HG03108 (cell line): ENCODE measurements at regions not wholly inside any gene's neighbourhood (a gene's known extent, or its start where the extent isn't known, plus 50 kb on each side); places are given as distances from the start of the nearest gene placed in this dataset.

Experiments used
- ATAC-seq: cut with Tn5 transposase; IDR thresholded peaks from one replicate; pipeline ENCODE4 v1.9.1; 2021; ENCODE audit warnings: moderate library complexity; ENCODE audit not compliant: unreplicated experiment

DNA sequence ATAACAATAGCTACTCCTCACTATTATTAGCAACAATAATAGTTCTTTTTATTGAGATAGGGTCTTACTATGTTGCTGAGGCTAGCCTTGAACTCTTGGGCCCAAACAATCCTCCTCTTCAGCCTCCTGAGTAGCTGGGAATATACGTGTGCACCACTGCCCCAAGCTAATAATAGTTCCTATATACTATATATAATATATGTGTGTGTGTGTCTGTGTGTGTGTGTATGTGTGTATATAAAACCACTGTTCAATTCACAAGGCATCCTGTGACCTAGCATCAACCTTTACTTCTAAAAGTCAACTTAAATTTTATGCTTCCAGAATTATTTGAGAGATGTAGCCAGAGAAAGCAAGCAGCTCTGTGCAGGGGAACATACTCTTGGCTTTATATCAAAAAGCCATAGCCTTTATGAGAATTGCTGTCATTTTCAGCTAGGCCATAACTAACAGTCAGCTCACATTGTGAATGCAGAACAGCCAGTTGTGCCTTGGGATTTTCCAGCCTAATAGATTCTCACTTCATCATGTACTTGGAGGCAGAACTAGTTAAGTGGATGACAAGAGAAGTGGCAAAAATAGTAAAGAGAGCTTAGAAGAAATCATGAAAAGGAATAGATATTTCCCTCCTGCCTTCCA, 665.5 kb downstream of the NYAP2 start:
- ATAC-seq, result no peak

DNA sequence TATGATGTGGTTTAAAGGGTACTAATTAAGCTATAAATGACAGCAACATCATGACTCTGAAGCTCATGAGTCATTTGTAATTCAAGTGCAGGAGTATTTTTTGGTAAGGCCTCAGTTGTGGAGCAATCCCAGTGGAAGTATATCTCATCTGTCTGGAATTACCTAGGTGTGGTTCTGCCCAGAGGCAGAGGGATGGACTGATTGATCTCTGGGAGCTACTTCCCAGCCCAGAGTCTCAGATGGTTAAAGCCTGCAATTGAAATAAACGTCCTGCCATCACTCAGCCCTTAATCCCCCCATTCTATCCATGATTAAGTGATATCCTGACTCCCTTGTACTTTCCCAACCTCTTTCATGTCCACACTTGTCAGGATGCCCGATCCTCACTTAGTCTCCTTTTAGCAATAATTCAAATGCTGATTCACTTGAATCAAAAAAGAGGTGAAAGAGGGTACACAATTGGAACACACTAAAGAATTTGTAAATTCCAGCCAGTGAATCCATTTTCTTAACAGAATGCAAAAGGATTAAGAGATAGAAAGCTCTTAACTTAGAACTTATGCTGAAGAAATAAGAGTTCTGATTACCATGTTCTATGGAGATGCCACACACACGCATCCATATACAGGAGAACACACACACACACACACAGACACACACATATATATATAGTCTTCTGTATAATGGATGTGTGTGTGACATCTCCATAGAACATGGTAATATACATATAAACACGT, 664.4 kb downstream of the NYAP2 start:
- ATAC-seq, result no peak

DNA sequence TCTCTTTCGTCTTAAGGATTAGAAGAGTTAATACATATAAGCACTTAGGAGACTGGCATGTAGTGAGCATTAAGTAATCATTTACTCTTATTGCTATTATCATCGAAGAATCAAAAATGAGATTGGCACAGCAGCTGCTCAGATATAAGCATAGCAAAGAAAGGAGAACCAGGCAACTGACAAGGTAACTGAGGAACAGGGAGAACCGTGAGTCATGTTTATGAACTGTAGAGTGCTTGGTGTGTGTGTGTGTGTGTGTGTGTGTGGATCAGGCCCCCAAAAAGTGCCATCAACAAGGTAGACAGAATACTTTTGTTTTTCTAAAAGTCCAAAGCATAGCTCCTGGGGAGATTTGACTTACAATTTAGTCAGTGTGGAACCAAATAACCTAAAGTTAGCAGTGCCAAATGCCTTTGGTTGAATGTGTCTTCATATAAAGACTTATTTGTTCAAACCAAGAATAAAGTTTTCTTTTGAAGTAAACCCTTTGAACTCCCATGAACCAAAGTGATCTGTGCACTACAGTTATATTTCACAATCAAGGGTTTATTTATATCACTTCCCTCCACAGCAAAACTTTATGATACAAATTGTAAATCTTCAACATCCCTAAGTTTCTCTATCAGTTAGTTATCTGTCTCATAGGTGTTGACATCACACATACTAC, 660.6 kb downstream of the NYAP2 start:
- ATAC-seq, result no peak

DNA sequence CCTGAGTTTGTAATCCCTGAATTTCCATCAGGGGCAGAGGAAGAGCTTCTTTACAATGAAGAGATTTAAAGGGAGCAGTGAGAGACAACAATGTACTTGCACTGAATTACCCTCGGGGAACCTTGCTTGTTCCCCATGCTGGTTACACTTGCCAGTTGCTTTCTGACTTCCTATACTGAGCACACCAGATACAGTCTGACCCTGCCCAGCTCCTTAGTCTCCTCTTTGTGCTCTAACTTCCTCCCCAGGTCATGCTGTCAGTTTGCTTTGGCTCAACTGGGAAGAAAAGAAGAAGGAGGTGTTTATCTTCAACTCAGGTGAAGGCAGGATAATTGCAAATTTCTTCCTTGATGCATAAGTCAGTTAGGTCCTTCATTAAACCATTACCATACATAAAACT, 658.4 kb downstream of the NYAP2 start:
- ATAC-seq, result no peak

DNA sequence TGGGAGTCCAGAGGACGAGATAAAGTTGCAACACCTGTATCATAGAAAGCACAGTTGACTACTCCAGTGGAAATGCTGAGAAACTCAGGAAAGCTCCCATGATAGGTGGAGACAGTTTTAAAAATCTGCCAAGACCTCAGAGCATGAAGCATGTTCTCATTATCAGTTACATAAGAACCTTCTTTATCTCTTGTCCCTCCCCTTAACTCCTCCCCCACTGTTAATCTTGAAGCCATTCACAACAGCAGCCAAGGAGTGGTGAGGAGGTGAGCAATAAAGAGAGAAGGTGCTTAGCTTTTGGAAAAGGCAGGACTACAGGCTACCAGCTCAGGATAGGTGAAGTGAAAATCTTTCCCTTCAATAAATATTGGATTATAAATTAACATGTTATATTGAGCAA, 657.9 kb downstream of the NYAP2 start:
- no peak for ATAC-seq

DNA sequence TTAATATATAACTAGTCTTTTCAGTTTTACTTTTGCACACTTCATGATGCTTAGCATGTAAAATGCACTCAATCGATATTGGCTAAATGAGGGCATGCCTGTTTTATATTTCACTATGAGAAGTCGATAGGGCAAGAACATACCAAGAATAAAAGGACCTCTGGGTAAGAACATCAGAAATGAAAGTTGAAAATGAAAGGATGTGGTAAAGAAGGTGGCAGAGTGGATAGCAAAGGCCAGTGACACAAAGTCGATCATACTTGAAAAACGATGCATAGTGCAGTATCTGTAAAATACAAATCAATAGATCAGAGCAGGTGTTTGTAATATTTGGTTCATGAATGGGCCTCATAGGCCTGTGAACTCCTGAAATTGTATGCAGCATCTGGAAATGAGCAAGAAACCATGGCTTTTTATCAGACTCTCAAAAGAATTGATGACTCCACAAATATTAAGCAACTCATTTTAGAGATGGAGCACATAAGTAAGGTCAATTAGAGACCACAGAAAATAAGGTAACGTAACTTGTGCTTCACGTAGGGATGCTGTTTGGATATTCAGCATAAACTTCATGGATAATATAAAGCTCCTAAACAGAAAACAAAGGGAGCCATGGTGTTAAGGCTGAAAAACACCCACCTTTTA, 653.4 kb downstream of the NYAP2 start:
- ATAC-seq, result no peak

DNA sequence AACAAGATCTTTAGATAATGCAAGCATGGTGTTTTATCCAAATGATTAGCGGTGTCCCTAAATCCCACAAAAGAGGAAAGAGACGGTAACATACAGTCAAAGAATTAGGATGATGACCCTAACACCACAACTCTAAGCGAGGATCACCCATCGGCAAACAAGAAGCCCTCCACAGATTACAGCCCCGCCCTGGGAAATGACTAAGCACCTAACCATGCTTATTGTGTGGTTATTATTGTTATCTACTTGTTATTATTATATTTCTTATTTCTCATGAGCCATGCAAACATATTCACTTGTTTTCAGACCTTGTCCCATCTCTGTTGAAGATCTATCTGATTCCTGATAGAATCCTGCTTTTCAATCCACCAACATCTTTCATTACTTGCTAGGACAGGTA, 651.3 kb downstream of the NYAP2 start:
- no peak for ATAC-seq

DNA sequence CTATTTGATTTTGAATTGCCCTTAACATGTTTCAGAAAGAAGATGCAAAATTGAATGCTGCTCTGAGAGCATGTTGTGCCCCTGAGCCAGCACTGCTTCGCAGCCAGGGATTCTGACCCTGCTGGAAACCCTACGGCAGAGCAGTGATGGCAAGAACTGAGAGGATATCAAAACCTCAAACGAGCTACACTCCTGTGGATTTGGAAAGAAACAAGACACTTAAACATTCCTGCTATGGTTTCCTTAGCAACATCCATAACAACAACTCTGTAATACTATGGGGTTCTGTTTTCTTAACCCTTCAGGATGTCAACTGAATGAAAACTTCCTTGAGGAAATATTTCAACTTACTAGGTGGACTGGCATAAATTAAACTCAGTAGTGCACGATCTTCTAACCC, 649.1 kb downstream of the NYAP2 start:
- ATAC-seq, result no peak

DNA sequence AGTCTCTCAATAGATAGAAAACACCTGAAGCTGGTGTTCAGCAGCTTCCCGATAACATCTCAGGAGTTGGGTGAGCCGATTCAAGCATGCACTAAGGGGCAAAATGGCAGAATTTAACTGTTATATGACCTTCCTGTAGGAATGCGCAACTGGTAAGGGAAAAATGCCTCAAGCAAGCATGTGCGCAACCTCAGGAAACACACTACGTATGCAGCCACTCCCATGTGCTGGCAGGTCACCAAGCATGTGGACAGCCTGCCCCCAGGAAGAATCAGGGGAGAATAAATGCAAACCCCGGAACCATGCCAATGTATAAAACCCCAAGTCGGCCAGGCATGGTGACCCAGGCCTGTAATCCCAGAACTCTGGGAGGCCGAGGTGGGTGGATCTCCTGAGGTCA, 645.6 kb downstream of the NYAP2 start:
- ATAC-seq, result no peak

DNA sequence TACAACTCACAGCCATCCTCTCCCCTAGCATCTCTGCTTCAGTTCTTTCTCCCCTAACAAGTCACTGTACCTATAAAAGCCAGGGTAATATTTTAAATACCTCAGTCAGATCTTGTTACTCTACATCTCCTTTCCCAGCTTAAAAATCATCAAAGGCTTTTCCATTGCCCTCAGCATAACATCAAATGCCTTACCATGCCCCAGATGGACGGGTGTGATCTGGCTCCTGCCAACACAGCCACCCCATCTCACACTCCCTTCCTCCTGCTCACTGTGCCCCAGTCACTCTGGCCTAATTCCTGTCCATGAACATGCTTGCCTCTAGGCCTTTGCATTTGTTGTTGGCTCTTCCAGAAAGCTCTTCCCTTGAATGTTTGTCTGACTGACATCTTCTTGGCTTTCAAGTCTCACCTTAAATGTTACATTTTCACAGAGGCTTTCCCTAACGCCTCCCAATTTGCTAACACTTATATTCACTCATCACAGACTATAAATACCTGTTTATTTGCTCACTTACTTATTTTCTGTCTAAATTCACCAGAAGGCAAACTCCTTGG, 640.9 kb downstream of the NYAP2 start:
- ATAC-seq, result no peak

DNA sequence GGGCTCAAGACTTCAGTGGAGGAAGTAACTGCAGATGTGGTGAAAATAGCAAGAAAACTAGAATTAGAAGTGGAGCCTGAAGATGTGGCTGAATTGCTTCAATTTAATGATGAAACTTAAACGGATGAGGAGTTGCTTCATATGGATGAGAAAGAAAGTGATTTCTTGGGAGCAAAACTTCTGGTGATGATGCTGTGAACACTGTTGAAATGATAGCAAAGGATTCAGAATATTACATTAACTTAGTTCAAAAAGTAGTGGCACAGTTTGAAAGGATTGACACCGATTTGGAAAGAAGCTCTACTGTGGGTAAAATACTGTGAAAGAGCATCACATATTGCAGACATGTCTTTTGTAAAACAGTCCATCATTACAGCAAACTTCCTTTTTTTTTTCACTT, 638.0 kb downstream of the NYAP2 start:
- no peak for ATAC-seq

DNA sequence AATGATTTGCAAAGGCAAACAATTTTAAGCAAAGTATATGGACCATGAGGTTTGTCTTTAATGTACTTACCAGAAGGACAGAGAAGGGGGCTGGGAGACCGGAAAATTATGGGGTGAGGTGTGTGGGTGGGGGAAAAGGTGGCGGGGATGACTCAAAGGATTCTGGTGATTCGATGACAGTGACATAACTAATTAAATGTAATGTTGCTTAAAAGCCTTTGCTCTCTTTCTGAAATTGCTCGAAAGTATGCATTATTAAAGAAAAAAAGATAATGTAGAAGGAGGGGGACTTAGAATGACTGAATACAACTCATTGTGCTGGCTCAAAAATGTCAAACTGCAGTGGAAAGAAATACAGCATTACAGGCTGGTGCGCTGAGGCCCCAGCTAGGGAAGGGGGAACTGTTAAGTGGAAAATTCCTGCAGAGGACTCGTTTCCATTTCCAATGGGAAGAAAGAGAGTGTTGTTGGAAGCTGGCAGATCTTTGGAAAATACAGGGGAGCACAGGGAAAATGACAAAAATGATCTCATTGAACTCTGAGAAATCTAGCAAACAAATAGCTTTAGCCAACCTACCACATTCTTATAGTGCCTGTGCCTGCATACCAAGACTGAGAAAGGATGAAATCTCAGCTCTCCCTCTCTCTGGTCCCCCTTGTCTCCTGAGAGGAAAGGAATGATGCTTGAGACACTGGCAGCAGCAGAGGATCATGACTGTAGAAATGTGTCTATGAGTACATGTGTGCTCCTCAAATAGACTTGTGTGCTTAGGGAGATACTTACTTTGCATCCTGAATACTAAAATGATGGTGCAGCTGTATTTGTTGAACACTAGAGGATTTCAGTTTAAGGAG, 632.4 kb downstream of the NYAP2 start:
- ATAC-seq, result no peak

DNA sequence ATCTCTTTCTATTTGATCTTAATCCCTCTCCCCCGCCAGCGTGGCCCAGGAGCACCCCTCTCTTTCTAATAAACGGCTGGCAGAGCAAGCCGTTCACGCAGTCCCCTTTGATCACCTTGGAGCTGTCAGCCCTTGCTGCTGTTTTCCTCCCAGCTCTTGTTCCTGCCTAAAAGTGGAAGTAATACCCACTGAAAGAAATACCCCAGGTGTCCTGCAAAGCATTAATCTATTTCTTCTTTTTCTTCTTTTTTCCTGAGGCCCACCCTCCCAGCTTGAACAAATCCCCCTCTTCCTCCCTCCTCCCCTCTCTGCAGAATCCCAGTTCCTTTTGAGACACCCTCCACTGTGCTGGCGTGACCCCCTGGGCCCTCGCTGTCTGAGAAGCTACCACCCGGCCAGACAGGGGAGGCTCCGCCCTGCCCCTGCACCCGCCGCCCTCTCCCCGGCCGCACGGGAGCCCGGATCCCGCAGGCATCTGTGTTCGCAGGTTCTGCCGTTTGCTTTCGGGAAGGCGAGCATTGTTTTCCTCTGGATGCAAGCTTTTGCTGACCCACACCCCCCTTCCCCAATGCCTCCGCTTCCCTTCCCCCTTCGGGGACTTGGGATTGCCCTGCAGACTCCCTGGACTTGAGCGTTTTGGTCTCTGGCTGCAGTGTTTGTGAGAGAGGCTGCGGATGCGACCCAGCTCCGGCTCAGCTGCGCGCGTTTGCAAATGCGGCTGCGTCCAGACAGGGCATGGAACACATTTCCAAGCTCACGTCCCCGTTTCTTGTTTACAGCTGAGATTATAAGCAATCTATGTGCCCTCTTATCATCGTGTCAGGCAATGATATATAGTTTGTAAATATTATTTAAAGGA, 631.5 kb downstream of the NYAP2 start:
- ATAC-seq, result no peak

DNA sequence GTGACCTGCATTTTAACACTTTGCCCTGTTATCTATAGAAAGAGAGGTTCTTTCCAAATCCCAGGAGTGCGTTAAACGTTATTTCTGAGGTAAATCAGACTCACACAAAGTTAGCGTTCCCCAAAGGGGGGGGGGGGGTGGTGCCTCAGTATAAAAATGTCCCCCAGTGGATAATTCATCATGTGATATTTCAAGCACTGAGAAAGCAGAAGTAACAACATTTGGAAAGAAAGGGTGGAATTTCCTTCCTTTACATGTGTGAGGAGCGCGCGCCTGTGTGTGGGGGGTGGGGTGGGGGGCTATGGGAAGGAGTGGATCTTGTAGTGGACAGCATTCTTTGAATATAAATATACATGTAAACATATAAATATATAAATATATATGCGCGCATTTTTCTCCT, 630.9 kb downstream of the NYAP2 start:
- ATAC-seq, result no peak

DNA sequence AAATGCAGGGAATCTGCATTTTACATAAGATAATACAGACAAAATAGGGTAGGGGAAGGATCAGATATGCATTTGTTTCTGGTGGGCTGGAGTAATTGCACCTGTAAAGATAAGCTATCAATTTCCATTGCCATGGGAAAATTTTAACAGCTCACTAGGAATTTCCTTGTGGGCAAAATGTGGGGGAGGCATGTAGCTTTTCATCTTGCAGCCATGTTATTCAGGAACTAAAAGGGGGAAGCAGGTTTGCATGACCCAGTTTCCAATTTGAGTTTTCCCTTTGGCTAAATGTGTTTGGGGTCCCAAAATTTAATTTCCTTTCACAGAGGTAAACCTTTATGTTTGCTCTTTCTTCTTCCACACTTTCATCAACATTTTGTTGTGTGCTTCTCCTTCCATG, 624.4 kb downstream of the NYAP2 start:
- ATAC-seq, result no peak

DNA sequence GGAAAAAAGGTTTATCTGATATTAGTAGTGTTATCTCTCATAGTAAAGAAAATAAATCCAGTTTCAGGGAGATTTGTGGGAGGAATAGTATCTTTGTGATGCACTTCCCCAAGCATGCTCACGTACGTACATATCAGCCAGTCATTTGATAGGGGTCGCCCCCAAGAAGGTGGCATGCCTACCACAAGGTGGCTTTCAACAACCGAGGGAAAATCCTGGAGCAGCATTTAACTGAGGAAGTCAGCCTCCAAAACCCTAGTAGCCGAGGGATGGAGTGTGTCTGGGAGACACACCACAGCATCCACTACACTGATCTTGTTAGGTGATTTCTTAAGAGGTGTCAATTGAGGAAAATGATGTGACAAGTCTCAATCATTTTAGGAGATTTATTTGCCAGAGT, 623.9 kb downstream of the NYAP2 start:
- ATAC-seq, result no peak

DNA sequence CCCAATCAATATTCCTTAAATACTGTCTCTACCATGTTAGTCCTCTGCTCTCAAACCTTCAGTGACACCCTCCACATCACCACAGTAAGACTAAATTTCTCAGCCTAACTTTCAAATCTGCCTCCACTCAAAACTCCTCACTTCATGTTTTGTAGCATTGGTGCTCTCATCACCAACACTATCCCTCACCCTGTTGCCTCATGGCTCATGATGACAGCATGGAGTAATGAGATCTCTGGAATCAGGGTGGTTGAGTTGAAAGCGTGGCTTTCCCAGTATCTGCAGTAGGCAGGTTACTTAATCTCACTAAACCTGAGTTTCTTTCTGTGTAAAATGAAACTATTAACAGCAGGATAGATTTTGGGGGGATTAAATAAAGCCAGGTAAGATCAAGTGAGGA, 621.4 kb downstream of the NYAP2 start:
- ATAC-seq, result no peak

DNA sequence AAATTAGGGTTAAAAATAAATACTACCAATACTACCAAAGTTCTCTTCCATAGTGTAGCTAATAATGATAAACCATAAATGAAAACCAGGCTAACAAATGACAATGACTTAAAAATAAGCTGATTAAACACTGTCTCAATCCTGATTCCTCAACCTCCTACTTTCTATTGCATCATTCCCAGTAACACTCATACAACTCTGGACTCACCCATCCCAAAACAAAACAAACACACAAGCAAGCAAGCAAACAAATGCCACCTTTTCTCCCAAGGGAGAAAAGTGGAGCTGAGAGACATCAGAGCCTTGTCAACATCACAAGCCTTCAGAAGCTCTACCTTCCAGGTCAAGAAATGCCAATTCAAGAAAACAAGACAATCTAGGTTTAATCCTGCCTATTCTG, 620.7 kb downstream of the NYAP2 start:
- ATAC-seq, result no peak

DNA sequence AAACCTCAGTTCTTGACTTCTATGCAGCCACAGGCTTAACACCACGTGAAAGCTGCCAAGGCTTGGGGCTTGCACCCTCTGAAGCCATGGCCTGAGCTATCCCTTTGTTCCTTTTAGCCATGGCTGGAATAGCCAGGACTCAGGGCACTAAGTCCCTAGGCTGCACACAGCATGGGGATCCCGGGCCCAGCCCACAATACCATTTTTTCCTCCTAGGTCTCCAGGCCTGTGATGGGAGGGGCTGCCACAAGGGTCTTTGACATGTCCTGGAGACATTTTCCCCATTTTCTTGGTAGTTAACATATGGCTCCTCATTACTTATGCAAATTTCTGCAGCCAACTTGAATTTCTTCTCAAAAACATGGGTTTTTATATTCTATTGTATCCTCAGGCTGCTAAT, 619.1 kb downstream of the NYAP2 start:
- no peak for ATAC-seq

DNA sequence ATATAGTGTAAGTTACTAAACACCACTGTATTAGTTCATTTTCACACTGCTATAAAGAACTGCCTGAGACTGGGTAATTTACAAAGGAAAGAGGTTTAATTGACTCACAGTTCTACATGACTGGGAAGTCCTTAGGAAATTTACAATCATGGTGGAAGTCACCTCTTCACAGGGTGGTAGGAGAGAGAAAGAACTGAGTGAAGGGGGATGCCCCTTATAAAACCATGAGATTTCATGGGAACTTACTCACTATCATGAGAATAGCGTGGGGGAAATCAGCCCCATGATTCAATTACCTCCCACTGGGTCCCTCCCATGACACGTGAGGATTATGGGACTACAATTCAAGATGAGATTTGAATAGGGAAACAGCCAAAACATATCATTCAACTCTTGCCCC, 618.0 kb downstream of the NYAP2 start:
- ATAC-seq, result no peak
